Sigmoid colon (tissue), 4 donors: ENCODE measurements at regions not wholly inside any gene's neighbourhood (a gene's known extent, or its start where the extent isn't known, plus 50 kb on each side); places are given as distances from the start of the nearest gene placed in this dataset.

Experiments used
- CTCF ChIP-seq, 4 experiments: fragments of 450-650 bp in 3 of 4; fragments of 200-600 bp in 1 of 4; IDR thresholded peaks; one replicate each; pipeline ENCODE4 v1.5.1; 2016 to 2019; ENCODE audit warnings: antibody characterized with exemption in 4 of 4, mild to moderate bottlenecking in 3 of 4, moderate library complexity in 2 of 4
- EP300 ChIP-seq, 4 donors: sonication (generic); formaldehyde crosslinking; IDR thresholded peaks; one replicate each; pipeline ENCODE4 v1.6.1; 2017; ENCODE audit warnings: antibody characterized with exemption in 4 of 4
- POLR2A ChIP-seq, 2 donors: fragments of 450-650 bp; IDR thresholded peaks; one replicate each; pipeline ENCODE4 v1.6.1; 2016; ENCODE audit warnings: antibody characterized with exemption in 2 of 2, mild to moderate bottlenecking in 2 of 2, moderate library complexity in 2 of 2

GRCh38 chr14:25464078-25464477 is 414.1 kb upstream of the STXBP6 start:
- TF ChIP-seq CTCF (IDR thresholded peaks at IDR 0.05) = no peak
- no peak for TF ChIP-seq EP300 (IDR thresholded peaks at IDR 0.05)
- TF ChIP-seq POLR2A (IDR thresholded peaks at IDR 0.05) = no peak
